NCI-H187 (cell line): ENCODE measurements at regions not wholly inside any gene's neighbourhood (a gene's known extent, or its start where the extent isn't known, plus 50 kb on each side); places are given as distances from the start of the nearest gene placed in this dataset.
"Not testable (repeated sequence)": the region's sequence is repeated elsewhere in the genome, so short reads cannot be mapped to it uniquely, and the experiment has no call there.

ENCODE experiments used
- DNase-seq, 2 experiments: peaks; one replicate each; lab custom pipeline; 2025; lab: John Stamatoyannopoulos, UW

- DNase-seq, result no peak
These were observed 1742.1 kb downstream of the BRINP3 start for GRCh38 chr1:188735567-188735966.

GRCh38 chr1:188749275-188749674, 1728.4 kb downstream of the BRINP3 start:
- not testable (repeated sequence) for DNase-seq

- DNase-seq, result not testable (repeated sequence)
These were observed 1725.6 kb downstream of the BRINP3 start for GRCh38 chr1:188752027-188752426.

- not testable (repeated sequence) for DNase-seq
These were observed 1719.9 kb downstream of the BRINP3 start for GRCh38 chr1:188757747-188758146.

GRCh38 chr1:188761226-188761625, 1716.4 kb downstream of the BRINP3 start:
- no peak for DNase-seq

- no peak for DNase-seq
These were observed 1715.4 kb downstream of the BRINP3 start for GRCh38 chr1:188762166-188762743.

GRCh38 chr1:188763541-188763940, 1714.1 kb downstream of the BRINP3 start:
- DNase-seq, result no peak

- no peak for DNase-seq
These were observed 1708.5 kb downstream of the BRINP3 start for GRCh38 chr1:188769181-188769580.

GRCh38 chr1:188769936-188770335, 1707.7 kb downstream of the BRINP3 start:
- no peak for DNase-seq

GRCh38 chr1:188778578-188778977, 1699.1 kb downstream of the BRINP3 start:
- no peak for DNase-seq

- DNase-seq, result peak in 1 of 2 experiments; percentile 8
These were observed 1695.3 kb downstream of the BRINP3 start for GRCh38 chr1:188782220-188782841.

GRCh38 chr1:188794969-188795368, 1682.7 kb downstream of the BRINP3 start:
- DNase-seq, result no peak

- DNase-seq, result not testable (repeated sequence)
These were observed 1665.5 kb downstream of the BRINP3 start for GRCh38 chr1:188812153-188812552.

- not testable (repeated sequence) for DNase-seq
These were observed 1664.7 kb downstream of the BRINP3 start for GRCh38 chr1:188812836-188813573.

- DNase-seq, result no peak
These were observed 1659.8 kb downstream of the BRINP3 start for GRCh38 chr1:188817814-188818213.

GRCh38 chr1:188822248-188822647, 1655.4 kb downstream of the BRINP3 start:
- DNase-seq, result no peak

GRCh38 chr1:188825471-188825870, 1652.2 kb downstream of the BRINP3 start:
- no peak for DNase-seq

- no peak for DNase-seq
These were observed 1650.9 kb downstream of the BRINP3 start for GRCh38 chr1:188826800-188827199.

- no peak for DNase-seq
These were observed 1650.3 kb downstream of the BRINP3 start for GRCh38 chr1:188827400-188827799.

- not testable (repeated sequence) for DNase-seq
These were observed 1636.5 kb downstream of the BRINP3 start for GRCh38 chr1:188841111-188841696.

GRCh38 chr1:188846468-188846867, 1631.2 kb downstream of the BRINP3 start:
- DNase-seq, result no peak

GRCh38 chr1:188857526-188858087, 1620.1 kb downstream of the BRINP3 start:
- DNase-seq, result no peak
